Cardiac fibroblast (primary cell): ENCODE measurements at regions not wholly inside any gene's neighbourhood (a gene's known extent, or its start where the extent isn't known, plus 50 kb on each side); places are given as distances from the start of the nearest gene placed in this dataset.

Experiments used
- DNase-seq, 2 donors: peaks; one replicate each; pipeline versions ENCODE4 v3.0.0 to v3.0.0-alpha.2; 2010; ENCODE audit warnings: low read depth in 2 of 2
- H3K4me3 ChIP-seq, 2 donors: replicated peaks in 1 of 2; 1 replicate in 1 of 2; 2 replicates in 1 of 2; pipeline ENCODE4 v1.5.1; 2011; ENCODE audit warnings: low read depth in 2 of 2, low read length in 2 of 2, mild to moderate bottlenecking in 2 of 2, moderate library complexity in 1 of 2
- CTCF ChIP-seq: IDR thresholded peaks from one replicate; pipeline ENCODE4 v1.5.1; 2011; ENCODE audit warnings: low read depth, mild to moderate bottlenecking, low read length, inconsistent platforms

- no peak for TF ChIP-seq CTCF
- H3K4me3 ChIP-seq, result no peak overlapping the region
- DNase-seq, result no peak
Measured at GRCh38 chr3:117786349-117786748, 1076.8 kb downstream of the TUSC7 start.

- peak; percentile 41 to 52 for DNase-seq
- no peak overlapping the region for H3K4me3 ChIP-seq
- TF ChIP-seq CTCF, result no peak
Measured at GRCh38 chr3:117788061-117788460, 1078.5 kb downstream of the TUSC7 start.

GRCh38 chr3:117788506-117788905 lies 1078.9 kb downstream of the TUSC7 start:
- DNase-seq, result no peak
- H3K4me3 ChIP-seq, result no peak overlapping the region
- no peak for TF ChIP-seq CTCF

- H3K4me3 ChIP-seq, result no peak overlapping the region
- no peak for TF ChIP-seq CTCF
- no peak for DNase-seq
Measured at GRCh38 chr3:117790235-117790987, 1080.8 kb downstream of the TUSC7 start.

GRCh38 chr3:117793622-117794265 lies 1084.2 kb downstream of the TUSC7 start:
- no peak for DNase-seq
- TF ChIP-seq CTCF, result no peak

GRCh38 chr3:117798221-117798620 lies 1088.6 kb downstream of the TUSC7 start:
- TF ChIP-seq CTCF, result no peak
- DNase-seq, result no peak
- no peak overlapping the region for H3K4me3 ChIP-seq

More at GRCh38 chr3:117793622-117794265, 1084.2 kb downstream of the TUSC7 start:
- no peak overlapping the region for H3K4me3 ChIP-seq
